B cell (primary cell): ENCODE measurements at regions not wholly inside any gene's neighbourhood (a gene's known extent, or its start where the extent isn't known, plus 50 kb on each side); places are given as distances from the start of the nearest gene placed in this dataset.

Source experiments
- ATAC-seq: fragments of 200-7000 bp; cut with Tn5 transposase; one replicate; pipeline ENCODE4 v1.10.0; 2021; ENCODE audit warnings: low read depth, mild to moderate bottlenecking, moderate number of reproducible peaks, moderate library complexity
- CTCF ChIA-PET: fragments of 350-600 bp; sonication (Branson Sonifier 250); formaldehyde crosslinking; loops from one replicate; lab custom pipeline; 2021; ENCODE audit warnings: antibody characterized with exemption, inconsistent platforms; lab: Charles Lee
- POLR2A ChIA-PET: fragments of 350-600 bp; sonication (Branson Sonifier 250); formaldehyde crosslinking; loops from one replicate; lab custom pipeline; 2021; ENCODE audit warnings: antibody characterized with exemption; lab: Charles Lee
- DNase-seq: peaks from one replicate; pipeline ENCODE4 v3.0.0; 2013
- H2AFZ ChIP-seq: 2 replicates; pipeline ENCODE4 v1.6.1; 2012; ENCODE audit warnings: mild to moderate bottlenecking, low read depth, low read length; ENCODE audit not compliant: insufficient read depth, poor library complexity, severe bottlenecking
- H3K27ac ChIP-seq, 2 donors: 1 replicate in 1 of 2; 2 replicates in 1 of 2; pipeline ENCODE4 v1.5.1; 2012 to 2013; ENCODE audit warnings: low read length in 2 of 2, mild to moderate bottlenecking in 2 of 2, moderate library complexity in 1 of 2
- H3K27me3 ChIP-seq, 4 experiments: fragments of 200-600 bp in 1 of 4; sonication (generic) in 1 of 4; replicated peaks in 1 of 4; 1 replicate in 2 of 4; 2 replicates in 2 of 4; pipeline versions ENCODE4 v1.6.1 to v1.7.0; 2013 to 2016; ENCODE audit warnings: low read length in 3 of 4, mild to moderate bottlenecking in 2 of 4, mixed read lengths in 1 of 4, moderate library complexity in 1 of 4; ENCODE audit not compliant: insufficient read depth in 4 of 4, control insufficient read depth in 3 of 4; ENCODE audit errors: control extremely low read depth in 1 of 4
- H3K36me3 ChIP-seq, 2 experiments: replicated peaks in 1 of 2; 1 replicate in 1 of 2; 2 replicates in 1 of 2; pipeline versions ENCODE4 v1.6.1 to v1.7.1; 2013; ENCODE audit warnings: low read length in 1 of 2; ENCODE audit not compliant: insufficient read depth in 2 of 2, control insufficient read depth in 1 of 2; ENCODE audit errors: control extremely low read depth in 1 of 2, extremely low read depth in 1 of 2
- H3K4me1 ChIP-seq, 2 donors: fragments of 200-600 bp in 1 of 2; sonication (generic) in 1 of 2; 1 replicate in 1 of 2; 2 replicates in 1 of 2; pipeline versions ENCODE4 v1.5.1 to v1.6.1; 2013 to 2017; ENCODE audit warnings: low read length in 2 of 2; ENCODE audit not compliant: control insufficient read depth in 2 of 2, insufficient read depth in 2 of 2
- H3K4me2 ChIP-seq: replicated peaks from 2 replicates; pipeline ENCODE3; 2012; ENCODE audit warnings: mild to moderate bottlenecking, low read depth, low read length; ENCODE audit not compliant: poor library complexity, severe bottlenecking
- H3K4me3 ChIP-seq, 5 experiments: fragments of 200-600 bp in 1 of 5; sonication (generic) in 1 of 5; 1 replicate in 3 of 5; 2 replicates in 2 of 5; pipeline versions ENCODE4 v1.5.1 to v1.7.0; 2011 to 2016; ENCODE audit warnings: low read length in 4 of 5, mild to moderate bottlenecking in 4 of 5, low read depth in 2 of 5, control low read depth in 1 of 5, moderate library complexity in 1 of 5; ENCODE audit not compliant: insufficient read depth in 1 of 5; ENCODE audit errors: control extremely low read depth in 1 of 5, extremely low read depth in 1 of 5
- H3K79me2 ChIP-seq: fragments of 200-600 bp; sonication (generic); one replicate; pipeline ENCODE4 v1.6.0; 2016; ENCODE audit warnings: low read length; ENCODE audit not compliant: control insufficient read depth, insufficient read depth
- H3K9ac ChIP-seq: fragments of 200-600 bp; sonication (generic); 2 replicates; pipeline ENCODE4 v1.6.1; 2017; ENCODE audit warnings: mild to moderate bottlenecking, low read length, moderate library complexity
- H3K9me3 ChIP-seq, 3 donors: one replicate each; pipeline versions ENCODE4 v1.6.1 to v1.7.1; 2013; ENCODE audit warnings: low read length in 2 of 3; ENCODE audit not compliant: control insufficient read depth in 2 of 3, insufficient read depth in 1 of 3; ENCODE audit errors: control extremely low read depth in 1 of 3
- H4K20me1 ChIP-seq: 2 replicates; pipeline ENCODE4 v1.6.0; 2012; ENCODE audit warnings: mild to moderate bottlenecking, low read length; ENCODE audit not compliant: insufficient read depth, control insufficient read depth, poor library complexity, severe bottlenecking
- H3K27ac Mint-ChIP-seq: one replicate; pipeline ENCODE4 v1.8.0; 2021; ENCODE audit warnings: mixed read lengths
- H3K27me3 Mint-ChIP-seq: one replicate; pipeline ENCODE4 v1.8.0; 2021; ENCODE audit warnings: mixed read lengths
- H3K4me1 Mint-ChIP-seq: one replicate; pipeline ENCODE4 v1.8.0; 2021; ENCODE audit warnings: mixed read lengths
- H3K4me3 Mint-ChIP-seq: one replicate; pipeline ENCODE4 v1.8.0; 2021; ENCODE audit warnings: mixed read lengths
- H3K9me3 Mint-ChIP-seq: one replicate; pipeline ENCODE4 v1.8.0; 2022; ENCODE audit warnings: mixed read lengths; ENCODE audit not compliant: insufficient read depth
- CTCF ChIP-seq: fragments of 200-600 bp; IDR thresholded peaks from one replicate; pipeline ENCODE4 v1.8.0; 2022; ENCODE audit warnings: antibody characterized with exemption, mild to moderate bottlenecking
- EZH2 ChIP-seq: IDR thresholded peaks from 2 replicates; pipeline ENCODE4 v1.6.1; 2012; ENCODE audit warnings: borderline replicate concordance, low read depth, mild to moderate bottlenecking, moderate library complexity, low read length; ENCODE audit not compliant: insufficient read depth, poor library complexity, severe bottlenecking
- WGBS: methylation state at CpG from one replicate; pipeline ENCODE4 v1.1.5; 2013; ENCODE audit warnings: missing lambda C conversion rate; ENCODE audit not compliant: insufficient coverage; 5-methylcytosine and 5-hydroxymethylcytosine counted together
- intact Hi-C: fragments of 100-400 bp; cut with micrococcal nuclease; formaldehyde crosslinking; loops from one replicate; pipeline ENCODE4 v1.10.0; 2022

DNA sequence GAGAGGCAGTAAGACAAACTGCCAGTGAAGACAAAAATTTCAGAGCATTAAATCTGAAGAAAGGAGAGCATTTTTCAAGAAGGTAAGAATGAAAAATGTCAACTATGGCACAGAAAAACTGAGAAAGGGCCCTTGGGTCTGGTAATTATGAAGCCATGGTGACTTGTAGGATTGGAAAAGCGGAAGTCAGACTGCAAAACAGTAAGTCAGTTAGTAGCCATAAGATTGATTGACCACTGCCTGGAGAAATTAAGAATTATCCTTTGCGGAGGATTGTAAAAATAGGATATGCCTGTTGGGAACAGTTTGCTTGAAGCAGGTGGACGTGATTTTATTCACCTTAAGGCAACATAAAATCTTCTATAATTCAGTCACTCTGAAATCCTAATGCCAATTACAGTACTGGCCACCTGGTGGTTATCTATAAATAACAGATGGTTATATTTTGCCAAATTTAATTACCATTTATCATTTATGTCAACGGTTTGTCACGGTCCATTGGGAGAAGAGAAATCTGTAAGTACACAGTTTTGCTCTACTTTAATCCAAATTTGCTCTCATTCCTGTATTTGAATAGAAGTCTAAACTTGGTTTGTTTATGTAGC lies 127.1 kb upstream of the CNTN1 start:
- DNase-seq (no peak), ATAC-seq (no peak)
- no peak overlapping the region for H3K9ac ChIP-seq
- ChIA-PET POLR2A (no interaction called here), CTCF (interaction anchor here (0.6 kb wide), 1 partner anchor 659 kb away, joined by 3 read pairs; no protein-coding TSS in a partner anchor)
- WGBS, result 100% methylated on average over 1 of the region's 5 CpGs
- no peaks in the 10 kb centered on the region for H3K27me3 ChIP-seq
- H3K27ac ChIP-seq, result no peak overlapping the region
- no peaks in the 10 kb centered on the region for H3K9me3 Mint-ChIP-seq
- no peak for TF ChIP-seq CTCF
- no peak for TF ChIP-seq EZH2
- no peaks in the 10 kb centered on the region for H3K36me3 ChIP-seq
- no peak overlapping the region for H3K4me3 ChIP-seq
- no peak overlapping the region for H3K4me3 Mint-ChIP-seq
- H3K4me1 Mint-ChIP-seq, result no peaks in the 10 kb centered on the region
- H3K9me3 ChIP-seq, result no peaks in the 10 kb centered on the region
- no peaks in the 10 kb centered on the region for H3K27me3 Mint-ChIP-seq
- no peaks in the 10 kb centered on the region for H4K20me1 ChIP-seq
- no peak overlapping the region for H3K4me2 ChIP-seq
- no peaks in the 10 kb centered on the region for H3K79me2 ChIP-seq
- H3K4me1 ChIP-seq, result no peaks in the 10 kb centered on the region
- no peak overlapping the region for H3K27ac Mint-ChIP-seq
- intact Hi-C loops, result no loop called here
- H2AFZ ChIP-seq, result no peak overlapping the region

GRCh38 chr12:40566271-40566670 lies 126.0 kb upstream of the CNTN1 start:
- H3K36me3 ChIP-seq, result no peaks in the 10 kb centered on the region
- no CpG with 5 or more reads among the region's 1 CpG for WGBS
- POLR2A ChIA-PET, result no interaction called here

More at GRCh38 chr12:40566271-40566670, 126.0 kb upstream of the CNTN1 start:
- Histone ChIP-seq H3K27ac (no peak overlapping the region), H4K20me1 (no peaks in the 10 kb centered on the region), H3K9me3 (no peaks in the 10 kb centered on the region), H3K4me3 (no peak overlapping the region), H3K9ac (no peak overlapping the region), H3K4me2 (no peak overlapping the region), H3K4me1 (no peaks in the 10 kb centered on the region), H2AFZ (no peak overlapping the region), H3K79me2 (no peaks in the 10 kb centered on the region), H3K27me3 (no peaks in the 10 kb centered on the region)
- Mint-ChIP-seq H3K9me3 (no peaks in the 10 kb centered on the region), H3K4me1 (no peaks in the 10 kb centered on the region), H3K4me3 (no peak overlapping the region), H3K27ac (no peak overlapping the region), H3K27me3 (no peaks in the 10 kb centered on the region)
- ATAC-seq (no peak), DNase-seq (no peak)
- intact Hi-C loops, result no loop called here
- CTCF ChIA-PET, result no interaction called here
- no peak for TF ChIP-seq EZH2
- no peak for TF ChIP-seq CTCF
